HUES6 (cell line): ENCODE measurements at regions not wholly inside any gene's neighbourhood (a gene's known extent, or its start where the extent isn't known, plus 50 kb on each side); places are given as distances from the start of the nearest gene placed in this dataset.

Experiments used
- H3K27ac ChIP-seq: 2 replicates; pipeline ENCODE4 v1.7.0; 2013; ENCODE audit warnings: low read depth, mild to moderate bottlenecking, low read length, inconsistent platforms
- H3K27me3 ChIP-seq: 2 replicates; pipeline ENCODE4 v1.6.1; 2013; ENCODE audit warnings: low read length; ENCODE audit not compliant: control insufficient read depth, insufficient read depth
- H3K36me3 ChIP-seq: 2 replicates; pipeline ENCODE4 v1.6.1; 2013; ENCODE audit warnings: low read length; ENCODE audit not compliant: control insufficient read depth, insufficient read depth
- H3K4me1 ChIP-seq: 2 replicates; pipeline ENCODE4 v1.6.1; 2013; ENCODE audit warnings: low read length; ENCODE audit not compliant: control insufficient read depth, insufficient read depth
- H3K4me3 ChIP-seq: 2 replicates; pipeline ENCODE4 v1.5.1; 2013; ENCODE audit warnings: low read depth, low read length
- H3K9ac ChIP-seq: one replicate; pipeline ENCODE4 v1.6.1; 2013; ENCODE audit warnings: mild to moderate bottlenecking, low read length
- H3K9me3 ChIP-seq: 2 replicates; pipeline ENCODE4 v1.6.1; 2013; ENCODE audit warnings: low read depth, low read length; ENCODE audit not compliant: control insufficient read depth, insufficient read depth

DNA sequence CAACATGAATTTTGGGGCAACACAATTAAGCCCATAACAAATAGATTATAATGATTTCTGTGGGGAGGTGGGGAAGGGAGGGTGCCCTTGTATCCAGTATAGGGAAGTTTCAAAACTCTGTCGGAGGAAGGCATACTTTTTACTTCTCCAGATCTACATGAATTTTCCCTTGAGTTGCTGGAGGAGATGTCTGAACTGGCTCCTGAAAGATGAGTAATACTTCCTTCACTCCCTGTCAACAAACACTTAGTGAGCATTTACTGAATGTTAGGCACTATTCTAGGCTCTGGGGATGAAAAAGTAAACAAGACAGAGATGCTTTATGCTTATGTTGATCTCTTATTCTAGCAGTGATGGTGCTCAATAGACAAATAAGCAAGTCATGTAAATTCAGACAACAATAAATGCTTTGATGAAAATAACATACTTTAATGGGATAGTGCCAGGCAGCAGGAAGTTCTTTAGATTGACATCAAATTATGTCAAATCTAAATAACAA, 197.9 kb upstream of the ANKH start:
- H3K27me3 ChIP-seq, result no peaks in the 10 kb centered on the region
- no peaks in the 10 kb centered on the region for H3K36me3 ChIP-seq
- H3K4me1 ChIP-seq, result no peaks in the 10 kb centered on the region
- no peaks in the 10 kb centered on the region for H3K9me3 ChIP-seq
- no peak overlapping the region for H3K27ac ChIP-seq
- H3K9ac ChIP-seq, result no peak overlapping the region
- no peak overlapping the region for H3K4me3 ChIP-seq

GRCh38 chr5:15065091-15065490, 193.5 kb upstream of the ANKH start:
- Histone ChIP-seq H3K4me1 (no peaks in the 10 kb centered on the region), H3K9ac (no peak overlapping the region), H3K9me3 (no peaks in the 10 kb centered on the region), H3K27ac (no peak overlapping the region), H3K27me3 (no peaks in the 10 kb centered on the region), H3K36me3 (no peaks in the 10 kb centered on the region), H3K4me3 (no peak overlapping the region)

DNA sequence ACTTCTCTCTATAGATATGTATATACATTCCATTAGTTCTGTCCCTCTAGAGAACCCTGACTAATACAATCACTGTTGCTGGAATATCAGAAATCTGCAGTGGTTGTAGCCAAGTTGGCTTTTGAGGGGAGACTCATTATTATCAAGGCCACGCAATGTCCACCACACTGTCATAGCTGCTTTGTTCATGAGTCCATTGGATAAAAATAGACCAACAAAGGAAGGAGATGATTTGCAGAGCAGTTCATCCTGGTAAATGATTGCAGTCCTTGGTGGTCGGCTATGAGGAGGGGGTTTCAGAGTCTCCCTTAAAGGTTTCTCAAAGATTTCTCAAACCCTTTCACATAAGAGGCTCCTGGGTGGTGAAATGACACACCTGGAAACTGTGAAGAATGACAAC, 192.8 kb upstream of the ANKH start:
- Histone ChIP-seq H3K27ac (no peak overlapping the region), H3K4me1 (no peaks in the 10 kb centered on the region), H3K9ac (no peak overlapping the region), H3K9me3 (no peaks in the 10 kb centered on the region), H3K4me3 (no peak overlapping the region), H3K27me3 (no peaks in the 10 kb centered on the region), H3K36me3 (no peaks in the 10 kb centered on the region)

DNA sequence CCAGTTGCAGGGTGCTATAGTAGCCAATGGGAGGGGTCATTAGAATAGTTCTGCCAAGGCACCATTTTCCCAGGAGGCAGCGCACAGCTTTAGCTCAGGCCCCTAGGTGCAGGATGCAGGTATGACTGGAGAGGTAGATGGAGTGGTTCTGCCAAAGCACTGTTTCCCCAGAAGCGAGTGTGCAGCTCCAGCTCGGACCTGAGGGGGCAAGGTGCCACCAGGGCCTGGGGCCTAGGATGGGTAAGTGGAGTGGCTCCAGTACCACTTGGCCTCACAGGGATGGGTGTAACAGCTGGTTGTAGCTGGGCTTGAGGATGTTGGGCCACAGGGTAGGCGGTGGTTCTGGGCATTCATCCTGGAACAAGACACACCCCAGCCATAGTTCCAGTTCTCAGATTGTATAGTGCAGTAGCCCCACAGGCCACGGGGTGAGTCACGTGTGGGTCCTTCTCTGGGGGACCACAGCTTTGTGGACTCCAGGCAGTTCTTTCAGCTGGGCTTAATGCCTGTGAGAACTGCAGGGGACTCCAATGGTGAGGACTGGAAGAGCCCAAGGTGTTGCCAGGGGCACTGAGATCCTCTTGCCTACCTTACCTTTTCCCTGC, 185.5 kb upstream of the ANKH start:
- Histone ChIP-seq H3K4me1 (no peaks in the 10 kb centered on the region), H3K27ac (no peak overlapping the region), H3K9me3 (no peaks in the 10 kb centered on the region)

DNA sequence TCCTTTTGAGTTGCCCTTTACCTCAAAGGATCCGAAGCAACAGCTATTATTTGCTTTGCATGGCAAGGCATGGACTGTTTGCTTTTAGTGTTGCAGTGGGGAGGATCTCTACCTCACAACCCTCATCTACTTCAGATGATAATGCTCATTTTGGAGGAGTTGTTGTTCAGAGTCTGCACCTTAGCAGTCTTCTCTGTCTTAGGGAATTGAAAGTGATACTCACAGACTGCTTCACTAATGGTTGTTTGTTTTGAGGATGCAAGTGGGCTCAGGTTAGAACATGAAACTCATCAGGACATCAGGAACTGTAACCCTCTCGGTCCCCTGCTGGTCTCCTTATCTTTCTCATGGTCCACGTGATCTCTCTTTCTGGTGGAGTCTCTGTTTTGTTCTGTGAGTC, 172.9 kb upstream of the ANKH start:
- H3K27me3 ChIP-seq, result no peaks in the 10 kb centered on the region
- no peaks in the 10 kb centered on the region for H3K9me3 ChIP-seq
- H3K9ac ChIP-seq, result no peak overlapping the region
- no peak overlapping the region for H3K27ac ChIP-seq
- no peaks in the 10 kb centered on the region for H3K4me1 ChIP-seq
- H3K4me3 ChIP-seq, result no peak overlapping the region
- no peaks in the 10 kb centered on the region for H3K36me3 ChIP-seq

More for the DNA sequence above, 185.5 kb upstream of the ANKH start:
- Histone ChIP-seq H3K4me3 (no peak overlapping the region), H3K36me3 (no peaks in the 10 kb centered on the region), H3K9ac (no peak overlapping the region), H3K27me3 (no peaks in the 10 kb centered on the region)

- Histone ChIP-seq H3K4me3 (no peak overlapping the region), H3K36me3 (no peaks in the 10 kb centered on the region), H3K4me1 (no peaks in the 10 kb centered on the region), H3K27ac (no peak overlapping the region), H3K9me3 (peaks cover 9% of the 10 kb centered on the region; the same call in 1 of the 2 replicates), H3K27me3 (no peaks in the 10 kb centered on the region), H3K9ac (no peak overlapping the region)
These were observed 165.8 kb upstream of the ANKH start for GRCh38 chr5:15037247-15037908.

- Histone ChIP-seq H3K36me3 (no peaks in the 10 kb centered on the region), H3K4me3 (no peak overlapping the region), H3K9me3 (peaks cover 9% of the 10 kb centered on the region; the same call in 1 of the 2 replicates), H3K9ac (no peak overlapping the region), H3K27ac (no peak overlapping the region), H3K4me1 (peaks cover 4% of the 10 kb centered on the region; the same call in 1 of the 2 replicates), H3K27me3 (peaks cover 8% of the 10 kb centered on the region)
These were observed 162.8 kb upstream of the ANKH start for GRCh38 chr5:15034379-15034778.

- peaks cover 34% of the 10 kb centered on the region for H3K27me3 ChIP-seq
- H3K36me3 ChIP-seq, result no peaks in the 10 kb centered on the region
- H3K9ac ChIP-seq, result no peak overlapping the region
- peaks cover 18% of the 10 kb centered on the region for H3K4me1 ChIP-seq
- H3K27ac ChIP-seq, result no peak overlapping the region
- H3K4me3 ChIP-seq, result no peak overlapping the region
- peaks cover 5% of the 10 kb centered on the region; the same call in 1 of the 2 replicates for H3K9me3 ChIP-seq
These were observed 159.6 kb upstream of the ANKH start for GRCh38 chr5:15031180-15031579.

- peaks cover 23% of the 10 kb centered on the region for H3K4me1 ChIP-seq
- no peak overlapping the region for H3K9ac ChIP-seq
- peaks cover 5% of the 10 kb centered on the region; the same call in 1 of the 2 replicates for H3K9me3 ChIP-seq
- H3K4me3 ChIP-seq, result no peak overlapping the region
- peaks cover 45% of the 10 kb centered on the region for H3K27me3 ChIP-seq
- H3K36me3 ChIP-seq, result no peaks in the 10 kb centered on the region
- no peak overlapping the region for H3K27ac ChIP-seq
These were observed 156.2 kb upstream of the ANKH start for GRCh38 chr5:15027764-15028163.

- Histone ChIP-seq H3K9me3 (peaks cover 5% of the 10 kb centered on the region; the same call in 1 of the 2 replicates), H3K27ac (no peak overlapping the region), H3K4me1 (peaks cover 23% of the 10 kb centered on the region), H3K4me3 (no peak overlapping the region), H3K36me3 (no peaks in the 10 kb centered on the region), H3K27me3 (peaks cover 45% of the 10 kb centered on the region), H3K9ac (no peak overlapping the region)
These were observed 155.4 kb upstream of the ANKH start for GRCh38 chr5:15026944-15027343.
